Stomach (tissue), 4 donors: ENCODE measurements at regions not wholly inside any gene's neighbourhood (a gene's known extent, or its start where the extent isn't known, plus 50 kb on each side); places are given as distances from the start of the nearest gene placed in this dataset.

Experiments
- CTCF ChIP-seq, 7 experiments: fragments of 450-650 bp in 4 of 7; fragments of 200-600 bp in 3 of 7; sonication (generic) in 3 of 7; IDR thresholded peaks; one replicate each; pipeline ENCODE4 v1.5.1; 2016 to 2019; ENCODE audit warnings: antibody characterized with exemption in 7 of 7, control low read depth in 2 of 7, mild to moderate bottlenecking in 1 of 7
- POLR2A ChIP-seq, 4 donors: fragments of 450-650 bp; IDR thresholded peaks; one replicate each; pipeline ENCODE4 v1.6.1; 2016; ENCODE audit warnings: antibody characterized with exemption in 4 of 4, control low read depth in 2 of 4, mild to moderate bottlenecking in 1 of 4, moderate library complexity in 1 of 4
- POLR2AphosphoS5 ChIP-seq, 3 donors: sonication (generic); formaldehyde crosslinking; IDR thresholded peaks; one replicate each; pipeline ENCODE4 v1.6.1; 2016; ENCODE audit warnings: antibody characterized with exemption in 3 of 3

- TF ChIP-seq CTCF (IDR thresholded peaks at IDR 0.05) = no peak
- TF ChIP-seq POLR2AphosphoS5 (IDR thresholded peaks at IDR 0.05) = no peak
- TF ChIP-seq POLR2A (IDR thresholded peaks at IDR 0.05) = no peak
These were observed 96.8 kb upstream of the MRPS30 start for GRCh38 chr5:44711901-44712300.
